Daoy (cell line): ENCODE measurements at regions not wholly inside any gene's neighbourhood (a gene's known extent, or its start where the extent isn't known, plus 50 kb on each side); places are given as distances from the start of the nearest gene placed in this dataset.

Experiments used
- DNase-seq: peaks from one replicate; pipeline ENCODE4 v3.0.0-alpha.2; 2015; ENCODE audit warnings: low read depth

DNA sequence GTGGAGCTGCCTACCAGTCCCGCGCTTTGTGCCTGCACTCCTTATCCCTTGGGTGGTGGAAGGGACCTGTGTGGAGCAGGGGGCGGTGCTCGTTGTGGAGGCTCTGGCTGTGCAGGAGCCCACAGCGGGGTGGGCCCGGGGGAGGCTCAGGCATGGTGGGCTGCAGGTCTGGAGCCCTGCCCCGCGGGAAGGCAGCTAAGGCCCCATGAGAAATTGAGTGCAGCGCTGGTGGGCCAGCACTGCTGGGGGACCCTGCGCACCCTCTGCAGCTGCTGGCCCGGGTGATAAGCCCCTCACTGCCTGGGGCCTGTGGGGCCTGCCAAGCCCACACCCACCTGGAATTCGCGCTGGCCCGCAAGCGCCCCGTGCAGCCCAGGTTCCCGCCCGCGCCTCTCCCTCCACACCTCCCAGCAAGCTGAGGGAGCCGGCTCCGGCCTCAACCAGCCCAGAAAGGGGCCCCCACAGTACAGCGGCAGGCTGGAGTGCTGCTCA lies 859.6 kb upstream of the KCND2 start:
- no peak for DNase-seq

GRCh38 chr7:119415682-119416081 lies 857.3 kb upstream of the KCND2 start:
- no peak for DNase-seq

- DNase-seq = no peak
Measured at GRCh38 chr7:119421657-119422056, 851.3 kb upstream of the KCND2 start.

GRCh38 chr7:119436882-119437281 lies 836.1 kb upstream of the KCND2 start:
- DNase-seq = no peak

DNA sequence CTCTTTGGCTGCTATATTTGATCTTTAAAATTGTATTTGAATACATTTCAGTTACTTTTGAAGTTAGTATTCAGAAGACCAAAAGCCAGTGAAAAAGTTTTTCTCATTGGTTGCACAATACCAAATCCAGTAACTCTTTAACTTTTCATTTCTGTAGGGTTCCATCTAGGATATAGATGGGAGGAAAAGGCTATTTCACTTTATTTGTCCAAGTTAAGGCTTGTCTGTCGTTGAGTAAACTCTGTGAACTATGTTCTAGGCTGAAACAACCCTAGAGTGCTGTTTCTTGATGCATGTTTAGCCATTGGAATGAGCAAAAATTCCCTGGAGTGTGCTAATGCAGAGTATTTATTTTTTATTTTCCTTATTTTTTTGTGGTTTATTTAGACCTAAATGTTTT lies 834.7 kb upstream of the KCND2 start:
- no peak for DNase-seq

GRCh38 chr7:119439192-119439591 lies 833.8 kb upstream of the KCND2 start:
- no peak for DNase-seq

GRCh38 chr7:119452401-119452800 lies 820.6 kb upstream of the KCND2 start:
- no peak for DNase-seq

- no peak for DNase-seq
Measured at GRCh38 chr7:119465798-119466305, 807.1 kb upstream of the KCND2 start.

DNA sequence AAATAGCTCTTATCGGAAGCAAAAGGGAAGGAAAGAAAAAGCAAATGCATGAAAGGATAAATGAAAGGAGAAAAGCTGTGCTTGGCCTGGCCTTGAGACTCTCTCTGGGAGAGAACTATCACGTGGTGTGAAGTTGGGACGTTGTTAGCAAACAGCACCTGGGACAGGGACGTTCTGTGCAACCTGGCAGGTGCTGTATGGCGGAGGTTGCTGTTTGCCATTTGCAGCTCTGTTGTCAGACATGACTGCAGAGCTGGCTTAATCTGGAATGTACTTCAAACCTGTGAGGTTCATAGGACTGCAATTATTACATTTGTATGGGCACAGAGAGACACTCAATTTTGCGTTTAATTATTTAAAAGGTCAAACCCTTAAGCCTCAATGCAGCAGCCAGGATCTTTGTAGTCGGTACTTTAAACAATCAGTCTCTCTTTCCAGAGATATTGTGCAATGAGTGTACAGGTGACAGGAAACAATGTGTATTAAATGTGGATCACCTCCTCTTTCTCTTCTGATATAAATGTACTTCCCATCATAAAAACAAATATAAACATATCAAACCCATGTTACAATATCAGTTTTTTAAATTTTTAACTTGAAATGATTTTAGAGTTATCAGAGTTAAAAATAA lies 800.5 kb upstream of the KCND2 start:
- no peak for DNase-seq

GRCh38 chr7:119482209-119482608 lies 790.8 kb upstream of the KCND2 start:
- peak; percentile 21 for DNase-seq

DNA sequence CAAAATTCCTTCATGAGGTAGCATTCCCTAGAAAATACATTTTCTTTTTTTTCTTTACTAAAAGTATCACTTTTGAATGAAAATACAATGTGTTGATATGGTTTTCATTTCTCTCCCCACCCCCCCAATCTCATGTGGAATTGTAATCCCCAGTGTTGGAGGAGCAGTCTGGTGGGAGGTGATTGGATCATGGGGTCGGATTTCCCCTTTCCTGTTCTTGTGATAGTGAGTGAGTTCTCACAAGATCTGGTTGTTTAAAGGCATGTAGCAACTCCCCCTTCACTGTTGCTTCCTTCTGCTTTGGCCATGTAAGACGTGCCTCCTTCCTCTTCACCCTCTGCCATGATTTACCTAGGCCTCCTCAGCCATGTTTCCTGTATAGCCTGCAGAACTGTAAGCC lies 790.3 kb upstream of the KCND2 start:
- DNase-seq = no peak

DNA sequence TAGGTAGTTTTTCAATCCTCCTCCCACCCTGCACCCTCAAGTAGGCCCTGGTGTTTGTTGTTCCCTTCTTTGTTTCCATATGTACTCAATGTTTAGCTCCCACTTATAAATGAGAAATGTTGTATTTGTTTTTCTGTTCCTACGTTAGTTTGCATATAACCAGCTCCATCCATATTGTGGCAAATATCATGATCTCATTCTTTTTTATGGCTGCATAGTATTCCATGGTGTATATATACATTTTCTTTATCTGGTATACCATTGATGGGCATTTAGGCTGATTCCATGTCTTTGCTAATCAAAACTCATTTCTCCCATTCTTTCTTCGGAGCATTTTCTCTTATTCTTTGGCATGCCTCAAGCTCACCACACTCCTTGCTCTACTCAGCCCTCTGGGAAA lies 789.6 kb upstream of the KCND2 start:
- no peak for DNase-seq

DNA sequence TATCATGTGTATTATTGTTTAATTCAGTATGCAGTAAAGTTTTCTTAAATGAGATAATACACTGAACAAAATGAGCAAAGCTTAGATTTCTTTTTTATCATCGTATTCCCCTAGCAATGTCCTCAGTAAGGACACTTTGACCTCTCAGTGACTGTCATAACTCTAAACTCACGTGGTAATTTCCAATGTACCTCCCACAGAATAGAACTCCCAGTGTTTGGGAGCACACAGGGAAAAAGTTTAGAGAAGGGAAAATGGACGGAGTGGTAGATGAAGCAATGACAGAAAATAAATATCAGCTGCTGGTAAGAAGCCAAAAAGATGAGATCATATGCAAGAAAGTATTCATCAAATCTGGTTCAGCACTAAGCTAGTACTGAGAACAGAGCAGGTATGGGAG lies 758.6 kb upstream of the KCND2 start:
- DNase-seq = no peak

DNA sequence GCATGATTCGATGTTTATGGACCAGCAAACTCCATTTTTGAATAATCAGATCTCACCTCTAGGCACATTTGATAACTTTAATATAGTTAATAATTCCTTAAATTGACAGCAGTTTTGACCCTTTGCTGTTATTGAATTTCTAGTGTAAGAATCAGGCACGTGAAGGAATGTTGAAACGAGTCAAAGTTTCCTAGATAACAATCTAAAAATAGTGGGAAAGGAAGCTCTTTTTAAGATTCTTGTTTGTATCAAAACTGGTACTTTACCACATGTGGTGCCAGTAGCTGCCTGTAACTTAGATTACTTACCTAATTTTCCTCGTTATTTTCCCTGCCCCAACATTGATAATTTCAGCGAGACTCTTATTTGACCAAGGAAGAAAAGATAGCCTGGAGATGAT lies 757.8 kb upstream of the KCND2 start:
- no peak for DNase-seq

GRCh38 chr7:119515962-119516361 lies 757.0 kb upstream of the KCND2 start:
- DNase-seq = no peak

GRCh38 chr7:119522263-119522662 lies 750.7 kb upstream of the KCND2 start:
- DNase-seq = no peak

GRCh38 chr7:119522698-119523097 lies 750.3 kb upstream of the KCND2 start:
- no peak for DNase-seq

DNA sequence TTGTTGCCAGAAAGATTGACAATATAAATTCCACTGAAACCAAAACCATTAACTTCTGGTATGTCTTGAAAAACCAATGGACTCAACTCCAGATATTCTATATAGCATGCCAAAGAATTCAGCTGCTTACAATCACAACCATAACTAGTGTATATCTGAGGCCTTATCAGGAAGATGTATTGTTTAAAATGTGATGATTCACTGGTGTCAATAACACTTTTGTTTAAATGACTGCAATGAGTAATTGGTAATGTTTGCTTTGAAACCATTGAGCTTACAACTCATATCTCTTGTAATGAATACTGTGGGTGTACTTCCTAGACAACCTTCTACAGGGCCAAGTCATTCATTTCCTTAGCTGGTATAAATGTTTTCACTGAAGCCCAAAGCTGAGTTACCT lies 727.9 kb upstream of the KCND2 start:
- DNase-seq = peak; percentile 71

GRCh38 chr7:119555788-119556187 lies 717.2 kb upstream of the KCND2 start:
- DNase-seq = no peak

- no peak for DNase-seq
Measured at GRCh38 chr7:119556436-119556835, 716.5 kb upstream of the KCND2 start.

- DNase-seq = no peak
Measured at GRCh38 chr7:119561751-119562150, 711.2 kb upstream of the KCND2 start.

GRCh38 chr7:119562839-119563238 lies 710.1 kb upstream of the KCND2 start:
- no peak for DNase-seq

GRCh38 chr7:119571666-119572065 lies 701.3 kb upstream of the KCND2 start:
- DNase-seq = no peak

- DNase-seq = no peak
Measured at GRCh38 chr7:119572132-119572531, 700.8 kb upstream of the KCND2 start.
